GM12891 (cell line): ENCODE measurements at regions not wholly inside any gene's neighbourhood (a gene's known extent, or its start where the extent isn't known, plus 50 kb on each side); places are given as distances from the start of the nearest gene placed in this dataset.
A peak's percentile ranks its signal among the peaks of the same experiment; 100 is the strongest.

ENCODE experiments used
- POLR2AphosphoS5 ChIP-seq: IDR thresholded peaks from 2 replicates; pipeline ENCODE4 v1.6.1; 2011; ENCODE audit warnings: low read depth, low read length, control low read depth
- SPI1 ChIP-seq: IDR thresholded peaks from 2 replicates; pipeline ENCODE4 v1.6.1; 2011; ENCODE audit warnings: low read depth, low read length, control low read depth

- TF ChIP-seq SPI1, result peak; percentile 30; the same call in 1 of the 2 replicates
- no peak for TF ChIP-seq POLR2AphosphoS5
Observed at GRCh38 chr5:173538654-173539053, 77.8 kb downstream of the BOD1 start.
